Breast epithelium (tissue), 4 donors: ENCODE measurements at regions not wholly inside any gene's neighbourhood (a gene's known extent, or its start where the extent isn't known, plus 50 kb on each side); places are given as distances from the start of the nearest gene placed in this dataset.

ENCODE experiments used
- DNase-seq, 2 donors: peaks; one replicate each; pipeline ENCODE4 v3.0.0-alpha.2; 2019; ENCODE audit warnings: low spot score in 2 of 2
- H3K27ac ChIP-seq, 2 donors: fragments of 200-600 bp; sonication (generic) in 1 of 2; one replicate each; pipeline ENCODE4 v1.5.1; 2016 to 2019; ENCODE audit warnings: mild to moderate bottlenecking in 1 of 2
- H3K27me3 ChIP-seq, 2 donors: fragments of 200-600 bp; sonication (generic) in 1 of 2; one replicate each; pipeline versions ENCODE4 v1.5.1 to v1.6.0; 2017 to 2019; ENCODE audit warnings: control low read depth in 1 of 2, mild to moderate bottlenecking in 1 of 2
- H3K36me3 ChIP-seq: fragments of 200-600 bp; one replicate; pipeline ENCODE4 v1.5.1; 2019
- H3K4me1 ChIP-seq, 2 donors: fragments of 200-600 bp; sonication (generic); one replicate each; pipeline ENCODE4 v1.5.1; 2016 to 2019; ENCODE audit warnings: control low read depth in 1 of 2
- H3K4me3 ChIP-seq, 3 donors: fragments of 200-600 bp; sonication (generic); 1 replicate in 2 of 3; 2 replicates in 1 of 3; pipeline ENCODE4 v1.5.1; 2016 to 2019; ENCODE audit warnings: mild to moderate bottlenecking in 3 of 3, moderate library complexity in 2 of 3
- H3K9me3 ChIP-seq, 2 donors: fragments of 200-600 bp; sonication (generic) in 1 of 2; one replicate each; pipeline ENCODE4 v1.5.1; 2016 to 2019; ENCODE audit warnings: control low read depth in 1 of 2
- POLR2A ChIP-seq: fragments of 450-650 bp; IDR thresholded peaks from one replicate; pipeline ENCODE4 v1.6.1; 2016; ENCODE audit warnings: antibody characterized with exemption, mild to moderate bottlenecking, moderate library complexity
- POLR2AphosphoS5 ChIP-seq, 3 donors: sonication (generic); formaldehyde crosslinking; IDR thresholded peaks; one replicate each; pipeline ENCODE4 v1.6.1; 2017; ENCODE audit warnings: antibody characterized with exemption in 3 of 3
- intact Hi-C: fragments of 100-400 bp; cut with DNase I; formaldehyde crosslinking; loops from one replicate; pipeline ENCODE4 v1.15.1; 2023; ENCODE audit warnings: low total_unique reads
- TF ChIP-seq, protein P1 (sequence below), 3 donors: fragments of 450-650 bp; IDR thresholded peaks; one replicate each; pipeline ENCODE4 v1.5.1; 2016 to 2017; ENCODE audit warnings: antibody characterized with exemption in 3 of 3, mild to moderate bottlenecking in 3 of 3, moderate library complexity in 3 of 3

DNA sequence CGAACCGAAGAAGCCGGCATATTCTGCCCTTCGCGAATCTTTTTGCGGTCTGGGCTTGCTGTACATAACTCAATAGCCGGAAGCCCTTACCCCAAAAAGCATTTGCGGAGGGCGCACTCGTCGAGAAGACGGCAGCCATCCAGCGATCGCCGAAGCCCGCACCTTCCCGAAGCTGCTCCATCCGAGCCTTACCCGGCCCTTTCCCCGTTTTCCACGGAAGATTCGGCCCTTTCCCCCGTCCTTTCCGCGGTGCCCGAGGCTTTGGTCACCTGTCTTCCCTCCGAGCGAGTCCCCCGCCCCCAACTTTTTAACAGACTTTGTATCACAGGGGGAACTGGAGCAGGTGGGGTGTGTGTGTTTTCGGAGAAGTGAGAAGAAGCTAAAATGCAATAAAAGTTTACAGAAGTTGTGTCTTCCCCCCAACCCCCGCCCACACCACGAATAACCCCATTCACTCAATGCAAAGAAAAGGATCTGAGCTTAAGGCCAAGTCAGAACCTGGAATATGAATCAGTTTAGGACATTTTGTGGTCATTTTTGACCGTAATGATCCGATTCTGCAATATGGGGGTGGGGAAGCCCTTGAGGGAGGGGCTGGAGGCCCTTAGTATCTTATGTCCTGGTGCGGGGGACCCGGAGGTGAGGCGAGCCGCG, 99.0 kb upstream of the HSD17B12 start:
- Histone ChIP-seq H3K36me3 (no peaks in the 10 kb centered on the region), H3K4me3 (peak overlapping the region in 2 of 3 donors; percentile 26 to 59), H3K27me3 (peaks cover 3 to 84% of the 10 kb centered on the region in 2 donors), H3K4me1 (peaks cover 0 to 16% of the 10 kb centered on the region in 2 donors), H3K27ac (no peak overlapping the region), H3K9me3 (no peaks in the 10 kb centered on the region)
- TF ChIP-seq POLR2AphosphoS5 (IDR thresholded peaks at IDR 0.05), result no peak
- DNase-seq, result no peak
- intact Hi-C loops, result loop anchor here (5.0 kb wide), 1 partner anchor 1521 kb away; no protein-coding TSS in a partner anchor

DNA sequence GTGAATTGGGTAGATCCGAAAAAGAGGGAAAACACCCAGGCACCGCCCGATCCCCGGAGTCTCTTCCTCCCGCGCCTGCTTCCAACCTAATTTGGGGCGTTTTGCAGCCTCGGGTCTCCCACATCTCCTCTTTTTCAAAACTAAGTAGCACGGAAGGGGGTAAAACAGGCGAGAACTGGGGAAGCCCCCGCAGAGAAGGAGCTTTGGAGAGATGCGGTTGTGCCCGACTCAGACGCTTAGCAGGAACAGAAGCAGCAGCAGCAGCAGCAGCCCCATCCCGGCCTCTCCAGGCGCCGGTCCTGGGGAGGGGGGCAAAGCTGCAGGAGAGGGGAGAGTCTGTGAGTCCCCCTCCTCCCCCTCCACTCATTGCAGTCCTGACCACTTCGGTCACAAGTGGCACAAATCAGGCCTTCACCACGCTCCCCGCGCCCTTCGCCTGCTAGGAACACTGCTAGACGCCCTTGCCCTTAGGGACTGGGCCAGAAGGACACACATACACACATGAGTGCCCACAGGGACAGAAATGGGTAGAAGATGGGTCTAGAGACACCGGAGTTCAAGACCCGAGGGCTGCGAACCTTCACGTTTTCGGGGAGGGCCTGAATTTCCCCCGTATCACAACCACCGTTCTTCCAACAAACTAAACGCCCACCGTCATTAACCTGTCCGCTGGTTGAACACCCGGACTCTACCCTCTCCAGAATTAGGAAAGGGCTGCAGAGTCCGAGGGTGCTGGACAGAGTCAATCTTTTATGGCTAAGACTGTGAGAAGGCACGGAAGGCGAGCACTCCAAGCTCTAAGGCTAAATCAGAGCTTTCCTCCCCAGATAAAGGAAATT, 98.3 kb upstream of the HSD17B12 start:
- no peak overlapping the region for H3K27ac ChIP-seq
- peaks cover 0 to 16% of the 10 kb centered on the region in 2 donors for H3K4me1 ChIP-seq
- no peak for TF ChIP-seq POLR2A
- no peak for TF ChIP-seq POLR2AphosphoS5 (IDR thresholded peaks at IDR 0.05)
- TF ChIP-seq, protein P1, sequence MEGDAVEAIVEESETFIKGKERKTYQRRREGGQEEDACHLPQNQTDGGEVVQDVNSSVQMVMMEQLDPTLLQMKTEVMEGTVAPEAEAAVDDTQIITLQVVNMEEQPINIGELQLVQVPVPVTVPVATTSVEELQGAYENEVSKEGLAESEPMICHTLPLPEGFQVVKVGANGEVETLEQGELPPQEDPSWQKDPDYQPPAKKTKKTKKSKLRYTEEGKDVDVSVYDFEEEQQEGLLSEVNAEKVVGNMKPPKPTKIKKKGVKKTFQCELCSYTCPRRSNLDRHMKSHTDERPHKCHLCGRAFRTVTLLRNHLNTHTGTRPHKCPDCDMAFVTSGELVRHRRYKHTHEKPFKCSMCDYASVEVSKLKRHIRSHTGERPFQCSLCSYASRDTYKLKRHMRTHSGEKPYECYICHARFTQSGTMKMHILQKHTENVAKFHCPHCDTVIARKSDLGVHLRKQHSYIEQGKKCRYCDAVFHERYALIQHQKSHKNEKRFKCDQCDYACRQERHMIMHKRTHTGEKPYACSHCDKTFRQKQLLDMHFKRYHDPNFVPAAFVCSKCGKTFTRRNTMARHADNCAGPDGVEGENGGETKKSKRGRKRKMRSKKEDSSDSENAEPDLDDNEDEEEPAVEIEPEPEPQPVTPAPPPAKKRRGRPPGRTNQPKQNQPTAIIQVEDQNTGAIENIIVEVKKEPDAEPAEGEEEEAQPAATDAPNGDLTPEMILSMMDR (IDR thresholded peaks at IDR 0.05), result no peak
- H3K27me3 ChIP-seq, result peaks cover 3 to 76% of the 10 kb centered on the region in 2 donors
- no peaks in the 10 kb centered on the region for H3K9me3 ChIP-seq
- H3K36me3 ChIP-seq, result no peaks in the 10 kb centered on the region
- intact Hi-C loops, result loop anchor here (5.0 kb wide), 1 partner anchor 1520 kb away; no protein-coding TSS in a partner anchor
- DNase-seq, result no peak
- H3K4me3 ChIP-seq, result peak overlapping the region in 1 of 3 donors; percentile 31

DNA sequence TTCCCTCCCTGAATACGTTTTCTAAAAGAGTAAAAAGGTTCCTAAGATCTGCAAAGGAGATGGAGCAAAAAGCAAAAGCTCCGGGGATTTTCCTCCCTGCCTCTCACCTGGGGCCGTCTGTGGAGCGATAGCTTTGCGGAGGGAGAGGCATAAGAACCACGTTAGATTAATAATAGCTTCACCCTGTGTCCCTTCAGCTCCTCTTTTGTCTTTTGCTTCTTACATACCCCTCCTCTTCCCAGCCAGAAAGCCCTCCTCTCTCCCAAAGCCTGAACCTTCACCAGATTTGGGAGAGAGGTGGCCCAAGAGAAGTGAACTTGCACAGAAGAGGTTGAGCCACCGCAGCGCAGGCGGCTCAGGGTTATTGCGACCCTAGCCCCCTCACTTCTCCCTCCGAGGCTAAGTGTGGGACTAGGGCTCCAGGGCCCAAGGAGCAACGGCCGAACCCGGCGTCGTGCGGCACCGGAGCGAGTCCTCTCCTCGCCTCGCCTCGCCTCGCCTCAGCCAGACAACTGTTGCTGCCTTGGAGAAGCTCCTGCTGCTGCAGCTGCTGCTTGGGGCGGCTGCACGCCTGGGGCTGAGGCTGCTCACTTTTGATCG, 97.6 kb upstream of the HSD17B12 start:
- no peak overlapping the region for H3K4me3 ChIP-seq
- H3K36me3 ChIP-seq, result no peaks in the 10 kb centered on the region
- peaks cover 3 to 69% of the 10 kb centered on the region in 2 donors for H3K27me3 ChIP-seq
- H3K4me1 ChIP-seq, result peaks cover 0 to 16% of the 10 kb centered on the region in 2 donors
- DNase-seq, result no peak
- TF ChIP-seq POLR2AphosphoS5 (IDR thresholded peaks at IDR 0.05) (no peak), POLR2A (no peak)
- TF ChIP-seq, protein P1 (IDR thresholded peaks at IDR 0.05), result no peak
- H3K9me3 ChIP-seq, result no peaks in the 10 kb centered on the region
- H3K27ac ChIP-seq, result no peak overlapping the region
- intact Hi-C loops, result loop anchor here (5.0 kb wide), 1 partner anchor 1519 kb away; no protein-coding TSS in a partner anchor

DNA sequence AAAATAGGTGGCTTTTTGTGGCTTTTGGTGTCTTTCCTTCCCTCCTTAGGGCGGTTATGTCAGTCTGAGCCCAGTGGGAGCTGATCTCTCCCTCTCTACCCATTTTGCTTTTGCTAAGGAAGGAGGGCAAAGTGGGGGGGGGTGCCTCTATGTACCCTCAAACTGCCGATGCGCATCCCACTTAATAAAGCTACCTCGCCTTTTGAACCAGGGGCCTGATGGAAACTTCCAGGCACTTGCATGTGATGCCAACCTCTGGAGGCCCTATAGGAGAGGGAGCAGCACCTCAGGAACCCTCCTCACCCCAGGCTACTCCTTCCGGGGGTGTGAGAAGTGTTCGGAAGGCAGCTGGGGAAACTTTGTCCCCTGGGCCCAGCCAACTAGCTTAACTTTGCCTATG, 97.0 kb upstream of the HSD17B12 start:
- Histone ChIP-seq H3K27ac (no peak overlapping the region), H3K36me3 (no peaks in the 10 kb centered on the region), H3K4me1 (peaks cover 0 to 16% of the 10 kb centered on the region in 2 donors), H3K27me3 (peaks cover 3 to 63% of the 10 kb centered on the region in 2 donors), H3K4me3 (no peak overlapping the region), H3K9me3 (no peaks in the 10 kb centered on the region)
- no peak for DNase-seq
- intact Hi-C loops, result loop anchor here (5.0 kb wide), 1 partner anchor 1519 kb away; no protein-coding TSS in a partner anchor
- TF ChIP-seq, protein P1 (IDR thresholded peaks at IDR 0.05), result no peak
- TF ChIP-seq POLR2A (no peak), POLR2AphosphoS5 (IDR thresholded peaks at IDR 0.05) (no peak)

DNA sequence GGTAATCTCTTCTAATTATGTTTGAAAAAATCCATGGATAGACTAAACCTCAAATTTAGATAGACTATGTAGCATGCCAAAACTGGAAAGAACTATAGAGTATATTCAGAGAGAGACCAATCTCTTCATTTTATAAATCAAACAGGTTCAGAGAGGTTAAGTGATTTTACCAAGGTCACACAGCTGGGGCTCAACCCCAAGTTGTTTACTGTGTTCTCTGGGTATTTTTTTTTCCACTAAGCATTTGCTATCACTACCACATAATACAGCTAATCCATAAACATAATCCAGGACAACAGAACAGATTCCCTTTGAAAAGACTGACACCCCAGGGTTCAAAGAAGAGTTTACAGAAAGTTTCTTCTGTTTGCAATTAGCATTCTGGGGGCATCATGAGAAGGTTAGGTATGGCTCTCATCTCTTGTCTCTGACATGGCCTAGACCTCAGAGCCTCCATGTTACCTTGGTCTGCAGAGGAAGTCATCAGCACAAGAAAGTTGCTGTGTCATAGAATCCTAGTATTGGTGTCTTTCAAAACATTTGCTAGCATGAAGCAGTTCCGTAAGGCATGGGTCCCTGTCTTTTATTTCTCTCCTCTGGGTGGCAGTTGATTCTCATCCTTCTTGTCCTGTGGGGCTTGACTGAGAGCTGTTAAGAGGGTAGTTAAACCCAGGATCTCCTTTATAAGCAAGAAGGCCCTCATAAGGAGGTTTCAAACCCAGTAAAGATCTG, 94.5 kb upstream of the HSD17B12 start:
- no peaks in the 10 kb centered on the region for H3K9me3 ChIP-seq
- H3K4me3 ChIP-seq, result no peak overlapping the region
- H3K27me3 ChIP-seq, result peaks cover 2 to 38% of the 10 kb centered on the region in 2 donors
- peaks cover 0 to 2% of the 10 kb centered on the region in 2 donors for H3K4me1 ChIP-seq
- intact Hi-C loops, result no loop called here
- no peak for DNase-seq
- TF ChIP-seq POLR2A, result no peak
- TF ChIP-seq POLR2AphosphoS5 (IDR thresholded peaks at IDR 0.05), result no peak
- TF ChIP-seq, protein P1 (IDR thresholded peaks at IDR 0.05), result no peak
- no peak overlapping the region for H3K27ac ChIP-seq
- no peaks in the 10 kb centered on the region for H3K36me3 ChIP-seq
